ENCODE measurements at regions not wholly inside any gene's neighbourhood (a gene's known extent, or its start where the extent isn't known, plus 50 kb on each side); places are given as distances from the start of the nearest gene placed in this dataset.

DNA sequence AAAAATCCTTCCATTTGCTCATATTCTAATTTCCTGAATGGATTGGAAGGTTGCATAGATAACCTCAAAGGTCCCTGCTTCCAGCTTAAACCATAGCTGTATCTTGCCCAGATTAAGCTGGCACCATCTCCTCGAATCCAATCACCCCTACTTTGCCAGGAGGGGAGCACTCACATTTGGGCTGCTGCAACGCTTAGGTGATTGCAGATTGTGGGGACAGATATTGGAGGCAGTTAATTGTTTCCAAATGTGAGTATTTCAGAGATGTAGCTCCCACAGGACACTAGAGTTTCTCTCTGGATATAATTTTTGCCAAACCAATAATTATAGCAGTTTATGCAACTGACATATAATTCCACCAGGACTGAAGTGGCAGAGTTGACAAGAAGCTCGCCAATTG lies 53.5 kb upstream of the ACSL1 start:
- no peak for DNase-seq (ENCODE audit: low spot score)

DNA sequence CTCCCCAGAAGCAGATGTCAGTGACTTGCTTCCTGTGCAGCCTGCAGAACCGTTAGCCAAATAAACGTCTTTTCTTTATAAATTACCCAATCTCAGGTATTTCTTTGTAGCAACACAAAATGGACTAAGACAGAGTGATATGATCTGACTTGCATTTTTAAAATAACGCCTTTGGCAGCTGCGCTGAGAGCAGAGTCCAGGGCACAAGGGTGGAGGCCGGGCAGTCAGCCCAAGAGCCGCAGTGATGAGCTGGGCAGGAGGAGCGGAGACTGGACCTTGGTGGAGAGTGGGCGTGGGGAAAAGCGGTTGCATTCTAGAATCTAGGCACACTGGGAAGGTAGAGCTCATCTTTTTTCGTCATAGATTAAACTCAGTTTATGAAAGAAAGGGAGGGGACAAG lies 56.5 kb upstream of the ACSL1 start:
- no peak for DNase-seq (ENCODE audit: low spot score)

DNA sequence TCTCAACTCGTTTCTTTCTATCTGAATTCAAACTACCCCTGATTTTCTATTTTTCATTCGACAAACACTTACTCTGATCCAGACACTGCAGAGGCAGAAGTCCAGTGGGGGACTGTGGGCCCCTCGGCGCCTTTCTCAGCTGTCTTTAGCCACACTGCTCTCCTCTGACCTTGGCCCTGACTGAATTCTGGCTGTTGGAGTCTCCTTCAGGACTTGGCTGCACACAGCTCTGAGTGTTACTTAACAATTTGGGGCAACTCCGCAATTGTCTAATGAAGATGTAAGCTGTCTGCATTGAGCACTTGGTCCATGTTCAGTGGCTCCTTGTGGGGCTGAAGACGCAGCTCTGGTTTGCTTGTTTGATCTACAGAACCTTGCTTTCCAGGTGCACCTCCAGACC lies 57.3 kb upstream of the ACSL1 start:
- DNase-seq (ENCODE audit: low spot score) = no peak

DNA sequence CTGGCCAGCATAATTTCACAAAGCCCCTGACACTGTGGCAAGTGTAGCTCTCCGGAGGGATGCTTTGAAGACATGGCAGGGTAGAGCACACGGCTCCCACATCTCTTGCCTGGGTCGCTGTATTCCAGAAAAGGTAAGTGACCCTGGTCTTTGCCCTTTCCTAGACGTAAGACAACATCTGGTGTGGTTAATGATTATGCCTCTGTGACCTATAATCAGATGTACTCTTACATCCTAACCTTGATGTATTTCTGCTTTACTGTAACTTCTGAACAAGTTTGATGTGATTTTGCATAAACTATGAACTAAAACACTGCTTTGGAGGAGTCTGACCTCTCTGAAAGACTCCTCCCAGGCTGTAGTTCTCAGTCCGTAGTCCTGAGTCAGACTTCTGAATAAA lies 59.1 kb upstream of the ACSL1 start:
- DNase-seq (ENCODE audit: low spot score) = peak; percentile 14

DNA sequence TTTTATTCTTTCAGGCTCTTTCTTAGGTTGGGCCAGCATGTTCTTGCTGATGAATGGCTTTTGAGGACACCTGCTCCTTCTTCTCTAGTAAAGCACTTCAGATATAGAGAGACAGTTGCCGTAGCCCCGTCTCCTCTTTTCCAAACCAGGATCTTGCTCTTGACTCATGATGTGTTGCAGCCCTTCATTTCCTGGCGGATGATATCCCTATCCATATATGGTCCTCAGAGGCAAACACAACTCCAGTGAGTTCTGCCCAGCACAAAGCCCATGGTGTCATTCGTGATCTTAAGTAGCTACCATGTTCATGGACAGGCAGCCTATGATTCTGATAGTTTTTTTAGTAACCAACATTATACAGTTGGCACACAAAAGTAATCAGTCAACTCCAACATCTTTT lies 59.8 kb upstream of the ACSL1 start:
- no peak for DNase-seq (ENCODE audit: low spot score)

DNA sequence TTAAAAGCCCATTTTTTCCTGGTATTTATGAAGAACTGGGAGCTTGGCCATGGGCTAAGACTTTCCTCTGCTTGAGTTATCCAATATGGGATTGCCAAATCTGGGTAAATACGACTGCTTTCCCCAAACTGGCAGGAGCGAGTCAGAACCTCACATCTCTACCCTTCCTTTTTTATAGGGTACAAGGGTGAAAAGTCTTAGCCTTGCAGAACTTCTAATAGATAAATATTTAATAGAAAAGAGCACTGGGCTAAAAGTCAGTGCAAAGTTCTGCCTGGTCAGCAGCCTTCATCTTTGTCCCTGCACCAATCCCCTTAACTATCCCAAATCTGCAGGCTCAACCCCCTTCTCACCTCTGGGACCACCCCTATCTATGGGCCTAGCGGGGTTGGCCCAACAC lies 61.6 kb upstream of the ACSL1 start:
- no peak for DNase-seq (ENCODE audit: low spot score)

DNA sequence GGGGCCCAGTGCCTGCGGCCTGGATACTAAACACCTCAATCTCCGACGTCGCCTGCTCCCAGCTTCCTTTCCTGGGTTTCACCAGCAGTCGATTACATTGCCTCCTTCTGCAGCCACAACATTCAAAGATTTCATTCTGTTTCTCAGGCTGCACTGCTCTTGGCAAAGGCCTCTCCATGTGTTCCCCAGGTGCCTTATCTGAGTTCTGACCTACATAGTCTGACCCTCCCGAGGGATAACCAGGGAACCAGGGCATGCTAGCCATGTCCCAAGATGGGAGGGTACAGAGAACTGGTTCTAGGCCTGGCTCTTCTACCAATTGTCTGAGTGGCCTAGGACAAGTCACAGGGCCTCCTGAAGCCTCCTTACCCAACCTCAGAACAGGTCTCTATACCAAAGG lies 62.2 kb upstream of the ACSL1 start:
- no peak for DNase-seq (ENCODE audit: low spot score)

DNA sequence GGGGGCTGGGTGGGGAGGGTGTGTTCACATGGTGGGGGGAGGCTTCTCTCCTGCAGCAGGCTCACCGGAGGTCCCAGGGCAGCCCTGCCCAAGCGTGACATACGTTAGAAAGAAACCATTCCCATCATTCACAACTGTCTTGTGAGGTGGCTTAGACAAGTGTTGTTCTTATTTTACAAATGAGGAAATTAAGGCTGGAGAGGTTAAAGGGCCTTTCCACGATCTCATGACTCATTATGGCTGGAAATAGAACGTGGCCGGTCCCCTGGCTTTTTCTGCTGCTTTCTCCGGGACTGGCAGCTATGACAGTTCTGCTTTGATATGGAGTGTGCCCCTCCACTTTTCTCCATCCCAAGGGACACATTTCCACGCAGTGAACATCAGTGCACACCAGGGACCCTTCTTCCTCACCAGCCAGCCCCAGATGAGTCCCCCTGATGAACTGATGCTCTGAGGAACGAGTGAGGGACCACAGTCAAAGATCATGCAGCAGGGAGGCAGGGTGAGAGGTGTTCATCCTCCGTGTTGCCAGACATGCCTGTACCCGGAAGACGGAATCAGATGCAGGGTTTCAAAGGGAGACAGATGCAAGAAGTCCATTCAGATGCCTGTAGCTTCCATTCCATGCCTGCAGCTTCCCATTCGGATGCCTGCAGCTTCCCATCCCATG lies 64.0 kb upstream of the ACSL1 start:
- DNase-seq (ENCODE audit: low spot score) = no peak

DNA sequence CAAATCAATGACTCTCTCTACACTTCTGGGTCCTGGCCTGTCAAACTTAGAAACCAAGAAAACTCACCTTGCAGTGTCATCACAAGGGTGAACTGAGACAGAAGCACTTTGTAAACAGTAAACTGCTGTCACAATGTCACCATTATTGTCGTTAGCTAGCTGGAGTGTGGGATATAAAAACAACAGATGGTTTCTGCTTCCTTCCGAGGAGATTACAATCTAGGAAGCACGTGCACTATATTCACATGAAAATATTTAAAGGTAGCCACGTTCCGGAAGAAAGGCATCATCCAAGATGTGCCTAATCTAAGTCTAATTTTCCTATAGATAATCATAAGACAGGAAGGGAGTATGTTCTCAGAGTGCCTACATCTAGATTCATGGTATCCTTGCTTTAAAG lies 64.7 kb upstream of the ACSL1 start:
- DNase-seq (ENCODE audit: low spot score) = no peak

DNA sequence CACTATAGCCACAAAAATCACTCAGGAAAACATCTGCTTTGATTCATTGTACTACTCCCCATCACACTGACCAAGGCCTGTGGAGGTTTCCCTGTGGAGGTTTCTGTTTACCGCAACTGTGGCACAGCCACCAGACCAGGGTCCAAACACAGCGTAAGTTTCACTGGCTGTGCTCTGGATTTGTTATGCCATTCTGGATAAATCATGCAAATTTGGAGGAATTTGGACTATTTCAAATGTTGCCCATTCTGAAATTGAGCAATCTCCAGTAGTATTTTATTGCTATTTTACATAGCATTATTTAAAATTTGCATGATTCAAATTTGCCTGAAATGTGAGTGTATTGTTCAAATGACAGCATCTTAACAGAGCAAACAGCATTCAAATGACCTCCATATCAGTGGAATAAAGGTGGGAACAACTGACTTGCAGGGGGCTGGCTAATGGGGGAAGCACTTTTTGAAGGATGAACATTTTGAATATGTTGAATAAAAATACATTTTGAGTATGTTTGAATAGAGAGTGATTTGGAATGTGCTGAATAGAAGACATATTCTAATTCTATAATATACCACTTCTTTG lies 66.1 kb upstream of the ACSL1 start:
- DNase-seq (ENCODE audit: low spot score) = no peak

DNA sequence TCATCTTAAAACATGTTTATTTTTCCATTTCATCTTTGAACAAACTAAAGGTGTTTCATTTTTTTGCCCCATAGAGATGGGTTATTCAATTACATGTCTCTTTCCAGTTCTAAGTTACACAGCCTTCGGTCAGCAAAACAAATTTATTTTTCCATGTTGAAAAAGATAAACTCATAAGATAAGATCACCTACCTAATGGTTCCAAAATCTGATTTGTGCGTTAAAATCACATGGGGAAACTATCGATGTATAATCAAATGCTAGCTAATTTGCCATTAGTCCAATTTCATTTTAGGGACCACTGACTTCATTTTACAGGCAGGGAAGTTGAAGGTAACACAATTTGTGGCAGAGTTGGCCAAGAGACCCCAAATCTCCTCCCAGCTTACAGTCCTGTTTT lies 67.2 kb upstream of the ACSL1 start:
- DNase-seq (ENCODE audit: low spot score) = no peak

DNA sequence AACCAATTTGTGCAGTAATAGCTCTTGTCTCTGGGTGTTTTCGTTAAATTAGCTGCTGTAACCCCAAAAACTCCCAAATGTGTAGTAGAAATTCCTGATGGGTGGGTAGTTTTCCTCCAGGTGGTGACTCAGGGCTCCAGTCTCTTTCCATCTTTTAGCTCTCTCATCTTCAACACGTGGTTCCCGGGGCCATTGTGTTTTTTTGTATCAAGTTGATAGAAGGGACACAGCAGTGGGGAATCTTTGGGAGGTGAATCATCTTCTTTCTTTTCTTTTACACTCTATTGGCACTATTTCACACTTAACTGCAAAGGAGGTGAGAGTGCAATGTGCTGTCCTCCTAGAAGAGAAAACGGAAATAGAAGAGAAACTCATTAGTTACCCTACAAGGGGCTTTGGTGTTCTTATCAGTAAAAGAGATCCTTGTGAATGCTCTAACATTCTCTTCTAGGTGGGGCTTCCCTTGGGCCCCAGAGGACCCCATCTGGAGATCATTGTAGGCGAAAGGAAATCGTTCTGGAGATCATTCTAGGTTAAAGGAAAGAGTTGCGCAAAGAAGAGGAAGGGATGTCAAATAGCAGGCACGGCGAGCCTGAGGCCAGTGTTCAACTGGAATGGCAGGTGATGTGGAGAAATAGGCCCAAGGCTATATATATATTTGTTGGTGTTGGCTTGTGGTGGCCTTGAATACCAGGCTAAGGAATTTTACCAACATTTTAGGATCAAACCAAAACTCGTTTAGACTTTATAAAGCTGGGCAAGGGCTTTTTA lies 68.2 kb upstream of the ACSL1 start:
- no peak for DNase-seq (ENCODE audit: low spot score)

DNA sequence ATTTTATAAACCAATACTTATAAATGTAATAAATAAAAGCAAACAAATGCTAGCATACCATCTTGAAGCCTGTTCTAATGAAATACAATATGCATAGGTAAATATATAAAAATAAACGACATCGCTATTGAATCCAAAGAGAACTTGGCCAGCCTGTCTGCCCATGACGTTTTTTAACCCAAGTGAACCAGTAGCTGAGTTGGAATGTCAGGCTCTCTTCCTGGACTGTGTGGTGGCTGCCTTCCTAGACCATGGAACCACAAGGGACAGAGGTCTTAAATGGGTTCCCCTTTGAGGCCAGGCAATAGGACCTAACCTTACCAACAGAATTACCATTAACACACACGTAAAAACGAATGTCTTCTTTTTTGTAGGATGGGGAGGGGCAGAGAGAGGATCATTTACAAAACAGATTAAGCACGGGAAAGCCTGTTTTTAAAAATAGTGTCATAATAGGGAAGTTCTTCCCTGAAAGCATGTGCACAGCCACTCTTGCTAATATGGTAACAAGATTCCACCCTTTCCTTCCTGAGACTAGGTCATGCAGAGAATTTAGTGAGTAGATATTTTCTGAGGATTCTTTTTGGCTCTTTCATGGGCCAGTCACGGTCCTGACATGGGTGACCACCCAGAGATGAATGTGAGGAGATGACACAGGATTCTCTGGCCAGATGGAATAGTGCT lies 69.4 kb upstream of the ACSL1 start:
- DNase-seq (ENCODE audit: low spot score) = no peak

DNA sequence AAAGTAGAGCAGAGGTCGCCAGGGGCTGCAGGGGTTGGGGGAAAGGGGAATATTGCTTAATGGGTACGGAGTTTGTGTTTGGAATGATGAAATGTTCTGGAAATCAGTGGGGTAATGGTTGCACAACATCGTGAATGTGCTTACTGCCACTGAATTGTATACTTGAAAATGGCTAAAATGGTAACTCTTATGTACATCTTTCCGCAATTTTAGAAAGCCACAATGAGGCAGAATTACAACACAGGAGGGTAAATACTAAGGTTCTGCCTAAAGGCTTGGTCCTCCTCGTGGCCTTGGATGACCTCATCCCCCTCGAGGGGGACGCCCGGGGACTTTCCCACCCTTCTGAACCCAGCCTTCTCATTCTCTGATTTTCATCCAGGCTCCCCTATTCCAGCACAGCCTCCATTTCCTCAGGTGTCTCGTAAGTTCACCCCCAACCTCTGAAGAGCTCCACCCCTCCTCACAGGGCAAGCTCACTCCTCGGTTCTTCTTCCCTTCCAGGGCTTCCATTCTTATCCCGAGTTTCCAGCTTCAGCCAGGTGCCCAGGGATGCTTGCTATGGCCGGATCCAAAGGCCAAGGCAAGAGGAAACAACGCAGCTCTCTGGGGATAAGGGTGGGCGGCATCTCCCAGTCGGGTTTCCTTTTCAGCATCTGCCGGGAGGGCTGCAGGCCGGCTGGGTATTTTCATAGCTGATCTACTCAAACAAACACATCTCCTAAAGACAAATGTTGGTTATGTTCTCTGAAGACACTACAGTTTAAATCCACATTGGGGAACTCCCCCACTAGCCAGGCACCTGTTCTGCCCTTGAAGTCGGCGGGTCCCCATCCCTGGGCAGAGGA lies 71.3 kb upstream of the ACSL1 start:
- no peak for DNase-seq (ENCODE audit: low spot score)

DNA sequence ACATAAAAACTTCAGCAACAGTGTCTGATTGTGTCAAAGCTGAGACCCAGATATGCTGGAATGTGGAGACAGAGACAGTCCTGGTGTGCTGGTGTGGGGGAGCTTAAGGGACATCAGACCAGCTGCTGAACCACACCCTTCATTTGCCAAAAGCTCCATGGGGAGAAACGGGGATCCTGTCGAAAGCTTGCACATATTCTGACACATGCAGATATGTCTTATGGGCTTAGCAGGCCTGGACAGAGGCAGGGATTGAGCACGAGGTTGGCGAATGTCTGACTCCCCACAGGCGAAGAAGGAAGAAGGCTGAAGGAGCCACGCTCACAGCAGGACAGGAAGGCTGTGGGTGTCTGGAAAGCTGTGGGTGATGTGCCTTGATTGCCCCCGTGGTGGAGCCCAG lies 72.1 kb upstream of the ACSL1 start:
- DNase-seq (ENCODE audit: low spot score) = no peak

DNA sequence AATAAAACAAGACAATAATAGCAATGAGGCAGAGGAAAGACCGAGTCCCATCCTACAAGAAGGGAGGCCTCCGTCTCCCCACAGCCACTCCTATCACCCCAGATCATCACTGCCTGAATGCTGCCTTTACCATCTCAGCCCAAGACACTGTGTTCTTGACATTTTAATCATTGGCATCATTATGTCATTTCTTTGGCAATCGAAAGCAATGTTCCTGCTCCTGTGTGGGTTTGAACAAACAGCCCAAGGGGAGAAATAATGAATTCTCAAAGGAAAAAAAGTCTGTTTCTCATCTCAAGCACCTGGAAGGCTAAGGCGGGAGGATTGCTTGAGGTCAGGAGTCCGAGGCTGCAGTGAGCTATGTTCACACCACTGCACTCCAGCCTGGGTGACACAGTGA lies 73.0 kb upstream of the ACSL1 start:
- no peak for DNase-seq (ENCODE audit: low spot score)

DNA sequence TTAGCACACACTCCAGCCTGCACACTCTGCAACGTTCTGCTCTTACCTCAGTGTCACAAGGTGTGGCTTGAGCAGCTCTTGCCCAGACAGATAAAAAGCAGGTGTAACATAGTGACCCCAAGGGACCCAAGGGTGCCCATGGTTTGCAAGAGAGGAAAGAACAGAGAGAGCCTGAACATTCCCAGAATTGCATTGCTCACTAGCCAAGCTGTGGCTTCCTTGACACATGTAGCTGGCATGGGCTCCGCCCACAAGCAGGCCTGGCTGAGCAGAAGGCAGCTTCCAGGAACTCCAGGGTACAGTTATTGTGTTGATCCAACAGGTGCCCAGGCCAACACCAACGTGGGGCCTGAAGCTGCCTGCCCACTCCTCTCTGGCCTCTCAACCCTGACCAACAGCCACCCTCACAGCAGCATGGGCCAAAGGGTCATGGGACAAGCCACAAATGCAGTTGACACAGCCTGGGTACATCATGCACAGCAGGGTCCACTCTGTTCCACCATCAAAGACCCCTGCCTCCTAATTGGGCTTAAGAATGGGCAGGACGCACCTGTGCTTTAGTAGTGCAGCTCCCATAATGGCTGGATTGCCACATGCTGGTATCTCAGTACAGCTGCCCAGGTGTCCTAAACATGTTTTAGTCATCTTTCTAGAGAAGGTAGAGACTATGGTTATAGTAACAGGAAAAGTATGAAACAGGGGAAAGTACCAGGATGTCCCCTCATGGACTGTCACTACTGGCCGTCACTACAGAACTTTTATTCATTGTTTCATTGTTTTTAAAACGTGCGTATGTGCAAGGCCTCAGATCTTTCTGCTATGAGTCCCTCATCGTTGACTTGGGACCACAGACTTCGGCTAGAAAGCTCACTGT lies 73.7 kb upstream of the ACSL1 start:
- no peak for DNase-seq (ENCODE audit: low spot score)

DNA sequence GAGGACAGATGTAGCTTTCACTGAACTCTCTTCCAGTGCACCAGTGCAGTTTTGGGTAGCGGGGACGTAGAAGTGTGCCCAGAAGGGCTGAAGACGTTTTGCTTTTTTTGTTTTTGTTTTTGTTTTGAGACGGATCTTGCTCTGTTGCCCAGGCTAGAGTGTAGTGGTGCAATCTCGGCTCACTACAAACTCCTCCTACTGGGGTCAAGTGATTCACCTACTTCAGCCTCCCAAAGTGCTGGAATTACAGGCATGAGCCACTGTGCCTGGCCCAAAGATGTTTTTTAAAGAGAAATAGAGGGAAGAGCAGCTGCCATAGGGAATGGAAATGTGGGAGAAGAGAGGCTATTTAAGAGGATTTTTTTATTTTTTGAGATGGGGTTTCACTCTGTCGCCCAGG lies 74.4 kb upstream of the ACSL1 start:
- DNase-seq (ENCODE audit: low spot score) = no peak

DNA sequence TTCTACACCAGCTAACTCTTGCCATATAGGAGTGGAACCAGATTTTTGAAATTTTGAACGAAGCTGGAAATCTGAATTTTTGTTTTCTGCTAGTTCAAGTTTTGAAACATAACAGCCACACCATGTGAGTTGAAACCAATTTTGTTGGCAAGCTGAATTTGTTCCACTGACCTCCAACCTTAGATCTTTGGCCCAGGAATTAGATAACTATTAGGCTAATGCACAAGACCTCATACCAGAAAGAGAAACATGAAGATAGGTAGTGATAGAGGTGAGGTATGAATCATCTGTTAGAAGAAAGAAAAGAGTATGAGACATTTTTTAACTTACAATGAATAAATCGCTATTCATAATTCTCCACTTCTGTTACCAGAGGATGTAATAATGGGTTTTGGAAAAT lies 76.8 kb upstream of the ACSL1 start:
- DNase-seq (ENCODE audit: low spot score) = no peak

DNA sequence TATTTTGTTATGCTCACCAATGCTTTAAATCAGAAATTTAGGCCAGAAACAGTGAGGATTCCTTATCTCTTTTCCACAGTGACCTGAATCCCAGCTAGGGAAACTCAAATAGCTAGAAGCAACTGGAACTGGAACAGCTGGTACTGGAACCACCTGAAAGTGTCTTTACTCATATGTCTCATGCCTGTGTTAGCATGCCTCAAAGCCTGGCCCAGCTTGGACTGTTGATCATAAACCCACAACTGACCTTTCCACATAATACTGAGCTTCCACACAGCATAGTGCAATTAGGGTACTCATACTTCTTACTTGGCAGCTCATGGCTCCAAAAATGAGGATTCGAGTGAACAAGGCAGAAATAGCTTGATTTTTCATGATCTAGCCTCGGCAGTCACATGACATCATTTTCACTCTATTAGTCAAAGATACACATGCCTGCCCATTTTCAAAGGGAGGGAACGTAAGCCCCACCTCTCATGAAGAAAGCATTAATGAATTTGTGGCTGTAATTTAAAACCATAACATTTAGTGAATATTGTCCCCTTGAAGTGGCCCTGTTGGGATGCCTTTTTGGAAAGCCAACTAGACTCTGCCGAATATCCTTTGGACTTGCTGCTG lies 80.8 kb upstream of the ACSL1 start:
- no peak for DNase-seq (ENCODE audit: low spot score)

DNA sequence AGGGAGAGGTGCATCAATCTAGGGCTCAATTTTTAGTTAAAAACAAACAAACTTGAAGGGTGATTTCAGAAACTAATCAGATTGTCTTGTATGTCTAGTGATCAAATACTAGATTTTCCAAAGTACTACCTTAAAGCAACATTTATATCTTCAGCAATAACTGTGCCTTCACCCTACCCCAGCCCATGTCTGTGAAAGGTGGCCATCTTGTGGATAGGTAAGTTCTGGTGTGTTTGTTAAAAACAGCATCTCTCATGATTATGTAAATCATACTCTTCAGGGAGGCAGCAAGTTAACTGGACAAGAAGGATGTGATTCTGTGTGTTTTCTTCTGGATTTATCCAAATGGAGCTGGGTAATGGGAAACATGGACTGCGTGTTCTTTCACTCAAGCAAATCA lies 81.4 kb upstream of the ACSL1 start:
- no peak for DNase-seq (ENCODE audit: low spot score)

Data from HuH-7.5 (cell line).